Endometrium (tissue), 2 donors: ENCODE measurements at regions not wholly inside any gene's neighbourhood (a gene's known extent, or its start where the extent isn't known, plus 50 kb on each side); places are given as distances from the start of the nearest gene placed in this dataset.
A peak's percentile ranks its signal among the peaks of the same experiment; 100 is the strongest.

ENCODE experiments used
- FAIRE-seq: peaks from 2 replicates; lab custom pipeline; 2012; peaks lifted over from hg19 to GRCh38; lab: Jason Lieb, UNC
- donor health status: control.
- donor health status: control.

GRCh38 chr19:32105527-32106310 lies 239.7 kb upstream of the ZNF507 start:
- peak; percentile 89 for FAIRE-seq

- no peak for FAIRE-seq
These were observed 223.2 kb upstream of the ZNF507 start for GRCh38 chr19:32122258-32122657.

GRCh38 chr19:32123355-32123940 lies 222.0 kb upstream of the ZNF507 start:
- no peak for FAIRE-seq

- FAIRE-seq: no peak
These were observed 220.8 kb upstream of the ZNF507 start for GRCh38 chr19:32124585-32124984.

GRCh38 chr19:32129141-32129540 lies 216.3 kb upstream of the ZNF507 start:
- FAIRE-seq: peak; percentile 99

GRCh38 chr19:32130332-32130731 lies 215.1 kb upstream of the ZNF507 start:
- FAIRE-seq: peak; percentile 97

- FAIRE-seq: no peak
These were observed 214.4 kb upstream of the ZNF507 start for GRCh38 chr19:32131005-32131404.

GRCh38 chr19:32138416-32138815 lies 207.0 kb upstream of the ZNF507 start:
- no peak for FAIRE-seq

GRCh38 chr19:32141840-32142511 lies 203.4 kb upstream of the ZNF507 start:
- no peak for FAIRE-seq

- FAIRE-seq: no peak
These were observed 198.7 kb upstream of the ZNF507 start for GRCh38 chr19:32146664-32147063.

- no peak for FAIRE-seq
These were observed 194.8 kb upstream of the ZNF507 start for GRCh38 chr19:32150605-32151004.

GRCh38 chr19:32154418-32154817 lies 191.0 kb upstream of the ZNF507 start:
- no peak for FAIRE-seq

GRCh38 chr19:32164384-32164992 lies 180.9 kb upstream of the ZNF507 start:
- no peak for FAIRE-seq

GRCh38 chr19:32165141-32165540 lies 180.3 kb upstream of the ZNF507 start:
- no peak for FAIRE-seq

- no peak for FAIRE-seq
These were observed 179.7 kb upstream of the ZNF507 start for GRCh38 chr19:32165750-32166149.

- no peak for FAIRE-seq
These were observed 179.2 kb upstream of the ZNF507 start for GRCh38 chr19:32166238-32166637.

GRCh38 chr19:32168111-32168510 lies 177.3 kb upstream of the ZNF507 start:
- FAIRE-seq: no peak

- FAIRE-seq: no peak
These were observed 176.8 kb upstream of the ZNF507 start for GRCh38 chr19:32168606-32169005.

GRCh38 chr19:32171719-32172151 lies 173.7 kb upstream of the ZNF507 start:
- FAIRE-seq: no peak

- no peak for FAIRE-seq
These were observed 172.7 kb upstream of the ZNF507 start for GRCh38 chr19:32172566-32173160.

- FAIRE-seq: no peak
These were observed 171.6 kb upstream of the ZNF507 start for GRCh38 chr19:32173836-32174235.

GRCh38 chr19:32174386-32175113 lies 170.9 kb upstream of the ZNF507 start:
- FAIRE-seq: no peak
